HG02840 (cell line): ENCODE measurements at regions not wholly inside any gene's neighbourhood (a gene's known extent, or its start where the extent isn't known, plus 50 kb on each side); places are given as distances from the start of the nearest gene placed in this dataset.
A peak's percentile ranks its signal among the peaks of the same experiment; 100 is the strongest.

Source experiments
- ATAC-seq: cut with Tn5 transposase; IDR thresholded peaks from one replicate; pipeline ENCODE4 v1.9.1; 2021; ENCODE audit warnings: mild to moderate bottlenecking, moderate library complexity, moderate number of reproducible peaks; ENCODE audit not compliant: unreplicated experiment, low FRiP score

- ATAC-seq, result no peak
Measured at GRCh38 chr9:129323376-129323998, 145.4 kb upstream of the IER5L start.

- ATAC-seq, result no peak
Measured at GRCh38 chr9:129322641-129323375, 144.7 kb upstream of the IER5L start.

- no peak for ATAC-seq
Measured at GRCh38 chr9:129322022-129322621, 144.1 kb upstream of the IER5L start.

- no peak for ATAC-seq
Measured at GRCh38 chr9:129321286-129322021, 143.4 kb upstream of the IER5L start.

- ATAC-seq, result peak; percentile 63
Measured at GRCh38 chr9:129320575-129321285, 142.7 kb upstream of the IER5L start.

- no peak for ATAC-seq
Measured at GRCh38 chr9:129319938-129320481, 141.9 kb upstream of the IER5L start.

- ATAC-seq, result no peak
Measured at GRCh38 chr9:129319076-129319937, 141.2 kb upstream of the IER5L start.

- no peak for ATAC-seq
Measured at GRCh38 chr9:129318121-129319075, 140.3 kb upstream of the IER5L start.

GRCh38 chr9:129317179-129318011, 139.3 kb upstream of the IER5L start:
- ATAC-seq, result no peak

- no peak for ATAC-seq
Measured at GRCh38 chr9:129316281-129317030, 138.4 kb upstream of the IER5L start.

GRCh38 chr9:129313331-129313955, 135.4 kb upstream of the IER5L start:
- ATAC-seq, result no peak

- no peak for ATAC-seq
Measured at GRCh38 chr9:129312251-129313122, 134.4 kb upstream of the IER5L start.

- no peak for ATAC-seq
Measured at GRCh38 chr9:129311643-129312042, 133.6 kb upstream of the IER5L start.

- no peak for ATAC-seq
Measured at GRCh38 chr9:129310666-129311350, 132.7 kb upstream of the IER5L start.

GRCh38 chr9:129309906-129310305, 131.8 kb upstream of the IER5L start:
- ATAC-seq, result no peak
